A673 (cell line): ENCODE measurements at regions not wholly inside any gene's neighbourhood (a gene's known extent, or its start where the extent isn't known, plus 50 kb on each side); places are given as distances from the start of the nearest gene placed in this dataset.

Experiments
- BruUV-seq: library from RNA; stranded (reverse); fragments of 400-500 nt; replicated peaks from 2 replicates; lab custom pipeline; 2021; lab: Mats Ljungman, UMichigan
- CTCF ChIA-PET: fragments of 300-600 bp; sonication (Branson Sonifier 250); formaldehyde crosslinking; loops from one replicate; lab custom pipeline; 2022; ENCODE audit warnings: antibody characterized with exemption; lab: Charles Lee
- POLR2A ChIA-PET: fragments of 300-600 bp; sonication (Branson Sonifier 250); formaldehyde crosslinking; loops from one replicate; lab custom pipeline; 2022; ENCODE audit warnings: antibody characterized with exemption; ENCODE audit not compliant: low non-redundant PET; lab: Charles Lee
- DNase-seq: peaks from one replicate; pipeline ENCODE4 v3.0.0-alpha.2; 2015; ENCODE audit warnings: low spot score
- H3K27ac ChIP-seq: fragments of 200-600 bp; sonication (generic); 2 replicates; pipeline ENCODE4 v1.5.1; 2016; ENCODE audit warnings: mixed run types, low read depth, mild to moderate bottlenecking, mixed read lengths, antibody characterized with exemption, low read length; ENCODE audit not compliant: poor library complexity, severe bottlenecking
- H3K27me3 ChIP-seq: fragments of 200-600 bp; sonication (generic); replicated peaks from 2 replicates; pipeline ENCODE4 v1.6.1; 2017; ENCODE audit warnings: mixed run types, low read depth, mild to moderate bottlenecking, mixed read lengths, antibody characterized with exemption, low read length; ENCODE audit not compliant: insufficient read depth, poor library complexity
- H3K36me3 ChIP-seq: fragments of 200-600 bp; sonication (generic); 2 replicates; pipeline ENCODE4 v1.6.1; 2016; ENCODE audit warnings: mixed run types, mild to moderate bottlenecking, mixed read lengths, antibody characterized with exemption, low read length; ENCODE audit not compliant: insufficient read depth, poor library complexity, severe bottlenecking
- H3K4me1 ChIP-seq: fragments of 200-600 bp; sonication (generic); 2 replicates; pipeline ENCODE4 v1.6.1; 2017; ENCODE audit warnings: mixed run types, mild to moderate bottlenecking, mixed read lengths, antibody characterized with exemption, low read length; ENCODE audit not compliant: insufficient read depth, poor library complexity, severe bottlenecking
- H3K4me3 ChIP-seq: fragments of 200-600 bp; sonication (generic); 2 replicates; pipeline ENCODE4 v1.5.1; 2016; ENCODE audit warnings: low read depth, mixed run types, mild to moderate bottlenecking, mixed read lengths, low read length; ENCODE audit not compliant: poor library complexity, severe bottlenecking
- H3K9me3 ChIP-seq: fragments of 200-600 bp; sonication (generic); 2 replicates; pipeline ENCODE4 v1.6.1; 2016; ENCODE audit warnings: mixed run types, low read depth, mild to moderate bottlenecking, mixed read lengths, antibody characterized with exemption, low read length; ENCODE audit not compliant: poor library complexity, severe bottlenecking
- EZH2 ChIP-seq: fragments of 200-600 bp; sonication (generic); IDR thresholded peaks from 2 replicates; pipeline ENCODE4 v1.6.1; 2017; ENCODE audit warnings: borderline replicate concordance, low read depth, mild to moderate bottlenecking, mixed read lengths, antibody characterized with exemption, low read length; ENCODE audit not compliant: poor library complexity, severe bottlenecking
- intact Hi-C: fragments of 100-400 bp; cut with micrococcal nuclease; formaldehyde crosslinking; loops from one replicate; pipeline ENCODE4 v1.10.0; 2022; ENCODE audit not compliant: unreplicated experiment
- TF ChIP-seq, protein P1 (sequence below): fragments of 300-800, 200-600 bp; sonication (generic); conservative IDR thresholded peaks from 2 replicates; pipeline ENCODE4 v1.5.1; 2017; ENCODE audit warnings: low read depth, mild to moderate bottlenecking, antibody characterized with exemption, low read length, moderate library complexity, mixed read lengths

DNA sequence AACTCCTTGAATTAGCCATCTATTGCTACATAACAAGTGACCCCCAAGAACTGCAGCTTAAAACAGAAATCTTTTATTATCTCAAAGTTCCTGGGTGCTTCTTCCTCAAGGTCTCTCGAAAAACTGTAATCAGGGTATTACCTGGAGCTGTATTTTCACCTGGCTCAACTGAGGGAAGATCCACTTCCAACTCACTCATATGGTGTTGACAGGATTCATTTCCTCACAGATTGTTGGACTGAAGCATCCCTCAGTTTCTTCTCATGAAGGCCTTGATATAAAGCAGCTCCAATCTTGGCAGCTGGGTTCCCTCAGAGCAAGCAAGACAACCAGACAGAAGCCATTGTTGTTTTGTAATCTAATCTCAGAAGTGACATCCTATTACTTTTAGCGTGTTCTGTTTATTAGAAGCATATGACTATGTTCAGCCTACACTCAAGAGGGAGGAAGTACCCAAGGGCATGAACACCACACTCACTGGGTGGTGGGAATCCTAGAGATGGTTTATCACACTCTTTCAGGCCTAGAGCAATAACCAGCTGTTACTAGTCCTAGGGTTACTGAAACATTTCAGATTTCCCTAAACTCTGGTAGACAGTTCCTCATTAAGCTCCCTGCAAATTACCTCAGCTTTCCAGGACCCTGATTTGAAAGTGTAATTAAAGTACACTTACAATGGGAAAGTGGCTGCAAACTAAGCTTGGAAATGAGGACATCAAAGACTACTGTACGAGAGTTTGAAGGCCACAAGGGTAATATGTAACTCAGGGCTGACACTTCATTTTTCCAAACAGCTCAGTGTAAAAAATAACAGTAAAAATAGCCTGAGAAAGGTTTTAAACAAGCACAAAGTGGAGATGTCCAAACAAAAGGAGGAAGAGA is 222.2 kb downstream of the SEC23A start:
- TF ChIP-seq, protein P1, sequence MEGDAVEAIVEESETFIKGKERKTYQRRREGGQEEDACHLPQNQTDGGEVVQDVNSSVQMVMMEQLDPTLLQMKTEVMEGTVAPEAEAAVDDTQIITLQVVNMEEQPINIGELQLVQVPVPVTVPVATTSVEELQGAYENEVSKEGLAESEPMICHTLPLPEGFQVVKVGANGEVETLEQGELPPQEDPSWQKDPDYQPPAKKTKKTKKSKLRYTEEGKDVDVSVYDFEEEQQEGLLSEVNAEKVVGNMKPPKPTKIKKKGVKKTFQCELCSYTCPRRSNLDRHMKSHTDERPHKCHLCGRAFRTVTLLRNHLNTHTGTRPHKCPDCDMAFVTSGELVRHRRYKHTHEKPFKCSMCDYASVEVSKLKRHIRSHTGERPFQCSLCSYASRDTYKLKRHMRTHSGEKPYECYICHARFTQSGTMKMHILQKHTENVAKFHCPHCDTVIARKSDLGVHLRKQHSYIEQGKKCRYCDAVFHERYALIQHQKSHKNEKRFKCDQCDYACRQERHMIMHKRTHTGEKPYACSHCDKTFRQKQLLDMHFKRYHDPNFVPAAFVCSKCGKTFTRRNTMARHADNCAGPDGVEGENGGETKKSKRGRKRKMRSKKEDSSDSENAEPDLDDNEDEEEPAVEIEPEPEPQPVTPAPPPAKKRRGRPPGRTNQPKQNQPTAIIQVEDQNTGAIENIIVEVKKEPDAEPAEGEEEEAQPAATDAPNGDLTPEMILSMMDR = no peak
- TF ChIP-seq EZH2 = no peak
- Histone ChIP-seq H3K4me3 (no peak overlapping the region), H3K9me3 (no peaks in the 10 kb centered on the region), H3K4me1 (peaks cover 3% of the 10 kb centered on the region), H3K27me3 (no peaks in the 10 kb centered on the region), H3K27ac (no peak overlapping the region), H3K36me3 (no peaks in the 10 kb centered on the region)
- intact Hi-C loops = no loop called here
- BruUV-seq = no TSS peak
- ChIA-PET POLR2A (no interaction called here), CTCF (no interaction called here)
- peak; percentile 27 for DNase-seq

DNA sequence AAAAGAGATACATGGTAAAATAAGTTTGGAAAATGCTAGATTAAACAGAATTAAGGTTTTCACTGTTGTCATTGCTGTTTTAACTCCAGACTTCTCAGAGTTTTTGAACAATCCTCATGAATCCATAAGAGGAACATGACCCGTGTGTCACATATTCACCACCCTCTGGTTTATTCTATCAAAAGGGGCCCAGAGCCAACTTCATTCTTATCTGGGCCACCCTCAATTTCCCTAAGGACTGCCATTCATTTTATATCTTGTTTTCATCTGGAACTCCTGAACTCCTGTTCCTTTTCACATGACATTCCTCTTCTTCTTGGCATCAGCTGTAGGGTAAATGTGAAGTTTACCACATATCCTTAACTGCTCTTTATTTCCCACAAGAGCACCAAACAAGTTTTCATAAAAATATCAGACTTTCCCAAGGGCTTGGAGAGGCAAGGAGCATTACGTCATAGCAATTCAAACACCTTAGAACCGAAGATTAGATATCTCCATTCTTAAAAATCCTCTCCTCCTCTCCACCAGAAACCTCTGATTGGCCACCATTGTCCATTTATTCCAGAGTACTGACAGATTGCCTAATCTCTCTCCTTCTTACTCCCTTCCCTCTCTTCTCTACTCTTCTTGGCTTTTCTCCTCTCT is 225.2 kb downstream of the SEC23A start:
- POLR2A ChIA-PET = no interaction called here

DNA sequence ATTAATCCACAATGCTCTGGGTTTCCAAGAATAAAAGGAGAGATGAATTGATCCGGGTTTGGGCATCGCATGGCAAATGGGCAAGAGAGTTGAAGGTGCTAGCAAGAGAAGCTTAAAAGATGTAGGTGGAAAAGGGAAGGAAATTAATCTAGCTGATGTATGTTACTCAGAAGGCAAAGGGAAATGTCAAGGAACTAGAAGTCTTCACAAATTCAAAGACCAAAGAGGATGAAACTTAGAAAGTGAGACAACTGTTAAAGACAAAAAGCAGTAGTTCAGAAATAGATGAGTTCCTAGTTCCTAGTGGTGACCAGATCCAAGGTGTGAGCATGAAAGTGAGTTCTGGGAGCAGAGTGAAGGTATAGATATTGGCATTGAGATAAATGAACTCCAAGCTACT is 228.3 kb downstream of the SEC23A start:
- H3K27ac ChIP-seq = no peak overlapping the region
- no peak overlapping the region for H3K4me3 ChIP-seq
- H3K4me1 ChIP-seq = no peaks in the 10 kb centered on the region
- intact Hi-C loops = no loop called here
- no peak for TF ChIP-seq EZH2
- TF ChIP-seq, protein P1 = no peak
- BruUV-seq = no TSS peak
- POLR2A ChIA-PET = no interaction called here
- DNase-seq = no peak
- H3K36me3 ChIP-seq = no peaks in the 10 kb centered on the region
- no peaks in the 10 kb centered on the region for H3K27me3 ChIP-seq
- H3K9me3 ChIP-seq = no peaks in the 10 kb centered on the region
- CTCF ChIA-PET = no interaction called here

More for the DNA sequence above, 225.2 kb downstream of the SEC23A start:
- Histone ChIP-seq H3K9me3 (no peaks in the 10 kb centered on the region), H3K36me3 (no peaks in the 10 kb centered on the region), H3K27ac (no peak overlapping the region), H3K27me3 (no peaks in the 10 kb centered on the region), H3K4me1 (peaks cover 3% of the 10 kb centered on the region), H3K4me3 (no peak overlapping the region)
- no peak for DNase-seq
- TF ChIP-seq EZH2 = no peak
- TF ChIP-seq, protein P1 = no peak
- no TSS peak for BruUV-seq
- CTCF ChIA-PET = no interaction called here
- intact Hi-C loops = no loop called here
